ENCODE measurements at regions not wholly inside any gene's neighbourhood (a gene's known extent, or its start where the extent isn't known, plus 50 kb on each side); places are given as distances from the start of the nearest gene placed in this dataset.

DNA sequence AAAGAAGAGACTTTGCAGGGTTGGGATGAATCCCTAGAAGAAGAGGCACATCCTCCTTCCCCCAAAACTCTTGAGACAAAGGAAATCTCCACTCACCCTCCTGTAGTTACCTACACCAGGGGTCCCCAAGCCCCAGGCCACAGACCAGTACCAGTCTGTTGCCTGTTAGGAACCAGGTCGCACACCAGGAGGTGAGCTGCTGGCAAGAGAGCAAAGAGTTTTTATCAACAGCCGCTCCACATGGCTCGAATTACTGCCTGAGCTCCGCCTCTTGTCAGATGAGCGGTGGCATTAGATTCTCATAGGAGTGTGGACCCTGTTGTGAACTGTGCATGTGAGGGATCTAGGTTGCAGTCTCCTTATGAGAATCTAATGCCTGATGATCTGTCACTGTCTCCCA lies 98.9 kb downstream of the CCT6B start:
- Histone ChIP-seq H3K27ac (ENCODE audit: low read length, poor library complexity, severe bottlenecking) (no peak overlapping the region), H3K27me3 (ENCODE audit: control insufficient read depth in 1 of 2, insufficient read depth in 1 of 2, low read length in 2 of 2) (peaks cover 0 to 31% of the 10 kb centered on the region in 2 experiments), H3K36me3 (ENCODE audit: control insufficient read depth in 1 of 2, insufficient read depth in 2 of 2, low read depth in 1 of 2, low read length in 2 of 2) (no peaks in the 10 kb centered on the region), H2BK120ac (ENCODE audit: low read depth, low read length) (no peak overlapping the region), H3K4me2 (ENCODE audit: low read length, poor library complexity, severe bottlenecking) (no peak overlapping the region), H4K91ac (ENCODE audit: low read length) (no peak overlapping the region), H3K18ac (ENCODE audit: low read depth in 1 of 2, low read length in 2 of 2) (no peak overlapping the region), H2AK5ac (ENCODE audit: low read length, severe bottlenecking) (no peak overlapping the region), H2BK15ac (ENCODE audit: low read depth, poor library complexity, severe bottlenecking) (no peak overlapping the region), H3K23ac (ENCODE audit: low read length in 2 of 2) (no peak overlapping the region), H3K4ac (ENCODE audit: low read depth in 1 of 2, low read length in 2 of 2) (no peak overlapping the region), H2BK5ac (ENCODE audit: low read depth, low read length, poor library complexity, severe bottlenecking) (no peak overlapping the region), H3K4me3 (ENCODE audit: insufficient read depth in 1 of 2, low read depth in 1 of 2, low read length in 2 of 2) (no peak overlapping the region), H3K14ac (ENCODE audit: low read length in 2 of 2) (no peak overlapping the region), H4K8ac (ENCODE audit: low read length) (no peak overlapping the region), H3K79me1 (replicated peaks; ENCODE audit: low read length, poor library complexity, severe bottlenecking) (no peaks in the 10 kb centered on the region), H3K9ac (ENCODE audit: low read length) (no peak overlapping the region), H2AFZ (ENCODE audit: low read depth, low read length) (no peak overlapping the region), H3K9me3 (ENCODE audit: control insufficient read depth, low read length) (no peaks in the 10 kb centered on the region), H3K4me1 (ENCODE audit: control insufficient read depth, insufficient read depth, low read depth, low read length) (no peaks in the 10 kb centered on the region), H2BK12ac (ENCODE audit: low read length in 2 of 2) (no peak overlapping the region)
- no peak for DNase-seq
- 61% methylated on average over 5 of the region's 5 CpGs for WGBS

- Histone ChIP-seq H4K91ac (ENCODE audit: low read length) (no peak overlapping the region), H3K23ac (ENCODE audit: low read length in 2 of 2) (no peak overlapping the region), H3K27ac (ENCODE audit: low read length, poor library complexity, severe bottlenecking) (no peak overlapping the region), H3K4me1 (ENCODE audit: control insufficient read depth, insufficient read depth, low read depth, low read length) (no peaks in the 10 kb centered on the region), H3K79me1 (replicated peaks; ENCODE audit: low read length, poor library complexity, severe bottlenecking) (no peaks in the 10 kb centered on the region), H3K36me3 (ENCODE audit: control insufficient read depth in 1 of 2, insufficient read depth in 2 of 2, low read depth in 1 of 2, low read length in 2 of 2) (no peaks in the 10 kb centered on the region), H3K14ac (ENCODE audit: low read length in 2 of 2) (no peak overlapping the region), H4K8ac (ENCODE audit: low read length) (no peak overlapping the region), H3K27me3 (ENCODE audit: control insufficient read depth in 1 of 2, insufficient read depth in 1 of 2, low read length in 2 of 2) (peaks cover 0 to 31% of the 10 kb centered on the region in 2 experiments), H3K4me2 (ENCODE audit: low read length, poor library complexity, severe bottlenecking) (no peak overlapping the region), H3K4ac (ENCODE audit: low read depth in 1 of 2, low read length in 2 of 2) (no peak overlapping the region), H2AK5ac (ENCODE audit: low read length, severe bottlenecking) (no peak overlapping the region), H2AFZ (ENCODE audit: low read depth, low read length) (no peak overlapping the region), H3K18ac (ENCODE audit: low read depth in 1 of 2, low read length in 2 of 2) (no peak overlapping the region), H2BK5ac (ENCODE audit: low read depth, low read length, poor library complexity, severe bottlenecking) (no peak overlapping the region), H2BK120ac (ENCODE audit: low read depth, low read length) (no peak overlapping the region), H2BK12ac (ENCODE audit: low read length in 2 of 2) (no peak overlapping the region), H3K9ac (ENCODE audit: low read length) (no peak overlapping the region), H3K4me3 (ENCODE audit: insufficient read depth in 1 of 2, low read depth in 1 of 2, low read length in 2 of 2) (no peak overlapping the region), H3K9me3 (ENCODE audit: control insufficient read depth, low read length) (no peaks in the 10 kb centered on the region), H2BK15ac (ENCODE audit: low read depth, poor library complexity, severe bottlenecking) (no peak overlapping the region)
- no peak for DNase-seq
- 85% methylated on average over 4 of the region's 4 CpGs for WGBS
Observed at GRCh38 chr17:34861864-34862263, 99.4 kb downstream of the CCT6B start.

- no peak overlapping the region for H3K4me3 ChIP-seq (ENCODE audit: insufficient read depth in 1 of 2, low read depth in 1 of 2, low read length in 2 of 2)
- no peaks in the 10 kb centered on the region for H3K79me1 ChIP-seq (replicated peaks; ENCODE audit: low read length, poor library complexity, severe bottlenecking)
- no peak overlapping the region for H3K4ac ChIP-seq (ENCODE audit: low read depth in 1 of 2, low read length in 2 of 2)
- peaks cover 1% of the 10 kb centered on the region for H3K4me1 ChIP-seq (ENCODE audit: control insufficient read depth, insufficient read depth, low read depth, low read length)
- no peak overlapping the region for H3K14ac ChIP-seq (ENCODE audit: low read length in 2 of 2)
- DNase-seq, result no peak
- no peak overlapping the region for H2AFZ ChIP-seq (ENCODE audit: low read depth, low read length)
- H3K4me2 ChIP-seq (ENCODE audit: low read length, poor library complexity, severe bottlenecking), result no peak overlapping the region
- H3K9ac ChIP-seq (ENCODE audit: low read length), result no peak overlapping the region
- no peak overlapping the region for H3K18ac ChIP-seq (ENCODE audit: low read depth in 1 of 2, low read length in 2 of 2)
- H3K27ac ChIP-seq (ENCODE audit: low read length, poor library complexity, severe bottlenecking), result no peak overlapping the region
- no peaks in the 10 kb centered on the region for H3K36me3 ChIP-seq (ENCODE audit: control insufficient read depth in 1 of 2, insufficient read depth in 2 of 2, low read depth in 1 of 2, low read length in 2 of 2)
- H3K9me3 ChIP-seq (ENCODE audit: control insufficient read depth, low read length), result no peaks in the 10 kb centered on the region
- H4K8ac ChIP-seq (ENCODE audit: low read length), result no peak overlapping the region
- no peak overlapping the region for H2BK12ac ChIP-seq (ENCODE audit: low read length in 2 of 2)
- no peak overlapping the region for H2AK5ac ChIP-seq (ENCODE audit: low read length, severe bottlenecking)
- peaks cover 0 to 32% of the 10 kb centered on the region in 2 experiments for H3K27me3 ChIP-seq (ENCODE audit: control insufficient read depth in 1 of 2, insufficient read depth in 1 of 2, low read length in 2 of 2)
- H2BK15ac ChIP-seq (ENCODE audit: low read depth, poor library complexity, severe bottlenecking), result no peak overlapping the region
- H2BK120ac ChIP-seq (ENCODE audit: low read depth, low read length), result no peak overlapping the region
- WGBS, result 77% methylated on average over 2 of the region's 5 CpGs
- H4K91ac ChIP-seq (ENCODE audit: low read length), result no peak overlapping the region
- no peak overlapping the region for H3K23ac ChIP-seq (ENCODE audit: low read length in 2 of 2)
- no peak overlapping the region for H2BK5ac ChIP-seq (ENCODE audit: low read depth, low read length, poor library complexity, severe bottlenecking)
Observed at GRCh38 chr17:34859652-34860051, 101.6 kb downstream of the CCT6B start.

GRCh38 chr17:34858591-34859565 lies 102.4 kb downstream of the CCT6B start:
- no peak overlapping the region for H2BK15ac ChIP-seq (ENCODE audit: low read depth, poor library complexity, severe bottlenecking)
- H3K4me1 ChIP-seq (ENCODE audit: control insufficient read depth, insufficient read depth, low read depth, low read length), result peaks cover 1% of the 10 kb centered on the region
- H3K9ac ChIP-seq (ENCODE audit: low read length), result no peak overlapping the region
- no peak overlapping the region for H3K27ac ChIP-seq (ENCODE audit: low read length, poor library complexity, severe bottlenecking)
- H2BK120ac ChIP-seq (ENCODE audit: low read depth, low read length), result no peak overlapping the region
- H3K79me1 ChIP-seq (replicated peaks; ENCODE audit: low read length, poor library complexity, severe bottlenecking), result no peaks in the 10 kb centered on the region
- H4K91ac ChIP-seq (ENCODE audit: low read length), result no peak overlapping the region
- 70% methylated on average over 10 of the region's 10 CpGs for WGBS
- H3K4me2 ChIP-seq (ENCODE audit: low read length, poor library complexity, severe bottlenecking), result no peak overlapping the region
- H4K8ac ChIP-seq (ENCODE audit: low read length), result no peak overlapping the region
- H3K36me3 ChIP-seq (ENCODE audit: control insufficient read depth in 1 of 2, insufficient read depth in 2 of 2, low read depth in 1 of 2, low read length in 2 of 2), result no peaks in the 10 kb centered on the region
- H2BK12ac ChIP-seq (ENCODE audit: low read length in 2 of 2), result no peak overlapping the region
- no peak for DNase-seq
- H3K23ac ChIP-seq (ENCODE audit: low read length in 2 of 2), result no peak overlapping the region
- H3K18ac ChIP-seq (ENCODE audit: low read depth in 1 of 2, low read length in 2 of 2), result no peak overlapping the region
- H3K27me3 ChIP-seq (ENCODE audit: control insufficient read depth in 1 of 2, insufficient read depth in 1 of 2, low read length in 2 of 2), result peaks cover 0 to 32% of the 10 kb centered on the region in 2 experiments
- H3K9me3 ChIP-seq (ENCODE audit: control insufficient read depth, low read length), result no peaks in the 10 kb centered on the region
- H2AK5ac ChIP-seq (ENCODE audit: low read length, severe bottlenecking), result no peak overlapping the region
- no peak overlapping the region for H2AFZ ChIP-seq (ENCODE audit: low read depth, low read length)
- no peak overlapping the region for H2BK5ac ChIP-seq (ENCODE audit: low read depth, low read length, poor library complexity, severe bottlenecking)
- no peak overlapping the region for H3K4me3 ChIP-seq (ENCODE audit: insufficient read depth in 1 of 2, low read depth in 1 of 2, low read length in 2 of 2)
- no peak overlapping the region for H3K4ac ChIP-seq (ENCODE audit: low read depth in 1 of 2, low read length in 2 of 2)
- H3K14ac ChIP-seq (ENCODE audit: low read length in 2 of 2), result no peak overlapping the region
